Lower leg skin (tissue), 4 donors: ENCODE measurements at regions not wholly inside any gene's neighbourhood (a gene's known extent, or its start where the extent isn't known, plus 50 kb on each side); places are given as distances from the start of the nearest gene placed in this dataset.

Experiments
- DNase-seq, 2 donors: peaks; one replicate each; pipeline ENCODE4 v3.0.0-alpha.2; 2019; ENCODE audit warnings: low spot score in 2 of 2
- H3K4me3 ChIP-seq: fragments of 200-600 bp; sonication (generic); 2 replicates; pipeline ENCODE4 v1.5.1; 2017; ENCODE audit warnings: mild to moderate bottlenecking, low read depth; ENCODE audit not compliant: poor library complexity, severe bottlenecking
- CTCF ChIP-seq, 3 donors: fragments of 450-650 bp; IDR thresholded peaks; one replicate each; pipeline ENCODE4 v1.5.1; 2016; ENCODE audit warnings: antibody characterized with exemption in 3 of 3, mild to moderate bottlenecking in 3 of 3, moderate library complexity in 2 of 3
- POLR2A ChIP-seq, 2 donors: fragments of 450-650 bp; IDR thresholded peaks; one replicate each; pipeline ENCODE4 v1.6.1; 2016 to 2017; ENCODE audit warnings: antibody characterized with exemption in 2 of 2, mild to moderate bottlenecking in 1 of 2, moderate library complexity in 1 of 2
- WGBS, 2 donors: methylation state at CpG; one replicate each; pipeline ENCODE4 v1.1.5; 2018; 5-methylcytosine and 5-hydroxymethylcytosine counted together
- intact Hi-C: fragments of 100-400 bp; cut with DNase I; formaldehyde crosslinking; loops from one replicate; pipeline ENCODE4 v1.15.0; 2023; ENCODE audit warnings: low total_unique reads

GRCh38 chr6:134642819-134643218 is 307.1 kb downstream of the ALDH8A1 start:
- TF ChIP-seq POLR2A (IDR thresholded peaks at IDR 0.05): no peak
- intact Hi-C loops: loop anchor here (10.0 kb wide), 1 partner anchor 468 kb away; no protein-coding TSS in a partner anchor
- no peak overlapping the region for H3K4me3 ChIP-seq
- 88 to 95% methylated on average over 4 of the region's 4 CpGs for WGBS, 2 donors
- no peak for DNase-seq

DNA sequence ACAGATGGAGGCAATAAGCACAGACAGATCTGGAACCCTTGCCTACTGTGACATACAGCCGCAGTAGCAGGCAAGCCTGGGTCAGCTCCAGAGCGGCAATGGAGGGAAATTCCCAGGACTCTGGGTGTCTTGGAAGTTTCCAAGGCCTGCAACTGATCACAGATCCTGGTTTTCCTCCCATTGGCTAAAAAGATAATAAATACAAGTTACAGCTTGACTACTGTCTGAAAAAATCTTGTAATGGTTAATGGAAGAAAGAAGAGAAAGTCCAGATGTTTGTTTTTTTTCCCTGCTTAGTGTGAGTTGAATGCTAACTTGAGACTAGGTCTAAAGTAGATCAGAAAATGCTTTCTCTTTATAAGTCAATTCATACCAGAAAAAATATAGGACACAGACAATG is 307.6 kb downstream of the ALDH8A1 start:
- 37 to 41% methylated on average over 2 of the region's 2 CpGs for WGBS, 2 donors
- intact Hi-C loops: loop anchor here (10.0 kb wide), 1 partner anchor 467 kb away; no protein-coding TSS in a partner anchor
- no peak overlapping the region for H3K4me3 ChIP-seq
- TF ChIP-seq POLR2A (IDR thresholded peaks at IDR 0.05): no peak
- no peak for TF ChIP-seq CTCF (IDR thresholded peaks at IDR 0.05)
- DNase-seq: no peak

DNA sequence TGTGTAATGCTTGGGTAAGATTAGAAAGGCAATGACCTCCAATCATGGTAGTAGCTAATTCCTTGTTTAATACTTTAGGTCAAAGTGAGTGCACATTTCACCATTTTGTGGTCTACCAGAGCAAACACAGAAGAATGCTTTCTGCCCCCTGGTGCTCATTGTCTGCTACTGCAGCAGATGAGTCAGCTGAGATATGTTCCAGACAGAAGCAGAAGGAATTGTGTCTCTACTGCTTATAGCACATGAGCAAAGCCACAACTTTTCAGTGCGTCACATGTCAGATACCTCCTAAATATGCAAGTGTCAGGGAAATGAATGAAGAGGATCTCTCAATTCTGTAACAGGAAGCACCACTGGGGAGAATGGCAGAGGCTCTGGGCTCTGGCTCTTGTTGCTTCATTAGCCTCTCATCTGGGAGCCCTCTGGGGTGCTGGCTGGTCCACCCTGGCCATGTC is 308.9 kb downstream of the ALDH8A1 start:
- intact Hi-C loops: loop anchor here (10.0 kb wide), 1 partner anchor 466 kb away; no protein-coding TSS in a partner anchor
- no peak overlapping the region for H3K4me3 ChIP-seq
- TF ChIP-seq POLR2A (IDR thresholded peaks at IDR 0.05): no peak
- TF ChIP-seq CTCF (IDR thresholded peaks at IDR 0.05): peak in 1 of 3 donors; percentile 95
- peak; percentile 92 to 95 for DNase-seq
- WGBS, 2 donors: 27 to 39% methylated on average over 1 of the region's 1 CpG

DNA sequence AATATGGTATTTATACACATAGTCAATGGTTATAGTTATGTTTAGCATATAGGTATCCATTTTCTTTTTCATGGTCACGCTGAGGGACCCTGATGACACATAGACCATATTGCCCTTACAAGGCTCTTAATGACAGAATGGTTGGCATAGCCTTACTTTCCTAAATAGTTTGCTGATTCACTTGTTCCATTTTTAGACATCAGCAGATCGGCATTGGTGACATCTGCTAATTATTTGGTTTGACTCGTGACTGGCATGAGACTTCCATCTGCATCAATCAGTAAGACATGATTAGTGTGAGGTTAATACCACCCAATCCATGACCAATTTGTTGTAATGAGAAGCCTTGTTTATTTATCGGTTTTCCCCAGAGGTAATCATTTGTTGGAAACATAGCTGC is 309.7 kb downstream of the ALDH8A1 start:
- TF ChIP-seq CTCF (IDR thresholded peaks at IDR 0.05) (no peak), POLR2A (IDR thresholded peaks at IDR 0.05) (no peak)
- 69 to 73% methylated on average over 4 of the region's 4 CpGs for WGBS, 2 donors
- intact Hi-C loops: loop anchor here (10.0 kb wide), 1 partner anchor 465 kb away; no protein-coding TSS in a partner anchor
- DNase-seq: no peak
- no peak overlapping the region for H3K4me3 ChIP-seq

GRCh38 chr6:134637847-134638437 is 312.0 kb downstream of the ALDH8A1 start:
- no peak for TF ChIP-seq CTCF (IDR thresholded peaks at IDR 0.05)
- no peak for TF ChIP-seq POLR2A (IDR thresholded peaks at IDR 0.05)
- intact Hi-C loops: no loop called here
- H3K4me3 ChIP-seq: no peak overlapping the region
- WGBS, 2 donors: 90 to 93% methylated on average over 1 of the region's 1 CpG
- no peak for DNase-seq

GRCh38 chr6:134637282-134637681 is 312.6 kb downstream of the ALDH8A1 start:
- 88 to 94% methylated on average over 5 of the region's 5 CpGs for WGBS, 2 donors
- no peak for TF ChIP-seq POLR2A (IDR thresholded peaks at IDR 0.05)
- TF ChIP-seq CTCF (IDR thresholded peaks at IDR 0.05): no peak
- intact Hi-C loops: no loop called here
- no peak overlapping the region for H3K4me3 ChIP-seq
- DNase-seq: no peak
